SIG-M5 treated with dmso at 0.1 percent for 504 hours (cell line): ENCODE measurements at regions not wholly inside any gene's neighbourhood (a gene's known extent, or its start where the extent isn't known, plus 50 kb on each side); places are given as distances from the start of the nearest gene placed in this dataset.

Experiments used
- DNase-seq: peaks from one replicate; lab custom pipeline; 2025; ENCODE audit not compliant: unreplicated experiment; lab: John Stamatoyannopoulos, UW

GRCh38 chr5:118778941-118779340, 209.4 kb downstream of the DTWD2 start:
- DNase-seq = no peak

DNA sequence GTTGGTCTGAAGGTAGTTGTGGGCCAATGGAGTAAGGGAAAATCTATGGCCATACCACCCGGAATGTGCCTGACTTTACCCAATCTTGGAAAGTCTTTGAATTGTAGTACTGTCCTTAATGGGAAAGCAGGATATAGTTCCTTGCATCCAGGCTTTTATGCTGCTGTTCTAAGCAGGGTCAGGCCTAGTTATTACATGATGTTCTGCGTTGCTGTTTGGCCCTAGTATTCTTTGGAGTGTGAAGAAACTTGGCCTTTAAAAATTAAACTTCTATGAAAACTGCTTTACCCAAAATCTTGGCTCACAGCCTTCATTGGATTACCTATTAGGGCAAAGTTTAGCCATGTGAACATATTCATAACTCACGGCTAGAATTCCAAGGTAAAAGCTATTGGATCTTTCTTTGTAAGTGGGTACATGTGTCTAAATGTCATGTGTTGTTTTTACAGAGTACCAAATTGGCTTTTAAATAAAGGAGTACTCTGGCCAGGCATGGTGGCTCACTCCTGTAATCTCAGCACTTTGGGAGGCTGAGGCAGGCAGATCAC, 211.1 kb downstream of the DTWD2 start:
- no peak for DNase-seq

DNA sequence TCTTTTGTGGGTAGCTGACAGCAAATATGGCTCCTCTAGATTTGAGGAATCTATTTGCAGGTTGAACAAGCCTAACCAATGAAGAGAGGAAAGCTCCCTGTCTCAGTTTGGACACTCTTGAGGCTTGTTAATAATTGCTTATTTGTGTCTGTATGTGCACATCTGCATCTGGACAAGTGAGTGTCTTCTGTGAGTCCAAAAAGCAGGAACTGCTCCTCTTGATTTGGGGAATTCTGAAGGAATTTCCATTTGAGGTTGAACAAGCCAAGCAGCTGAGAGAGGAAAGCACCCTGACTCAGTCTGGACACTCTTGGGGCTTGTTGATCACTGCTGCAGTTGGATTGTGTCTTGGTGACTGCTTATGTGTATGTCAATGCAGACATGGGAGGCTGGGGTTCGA, 211.6 kb downstream of the DTWD2 start:
- no peak for DNase-seq

GRCh38 chr5:118775790-118776499, 212.4 kb downstream of the DTWD2 start:
- no peak for DNase-seq

DNA sequence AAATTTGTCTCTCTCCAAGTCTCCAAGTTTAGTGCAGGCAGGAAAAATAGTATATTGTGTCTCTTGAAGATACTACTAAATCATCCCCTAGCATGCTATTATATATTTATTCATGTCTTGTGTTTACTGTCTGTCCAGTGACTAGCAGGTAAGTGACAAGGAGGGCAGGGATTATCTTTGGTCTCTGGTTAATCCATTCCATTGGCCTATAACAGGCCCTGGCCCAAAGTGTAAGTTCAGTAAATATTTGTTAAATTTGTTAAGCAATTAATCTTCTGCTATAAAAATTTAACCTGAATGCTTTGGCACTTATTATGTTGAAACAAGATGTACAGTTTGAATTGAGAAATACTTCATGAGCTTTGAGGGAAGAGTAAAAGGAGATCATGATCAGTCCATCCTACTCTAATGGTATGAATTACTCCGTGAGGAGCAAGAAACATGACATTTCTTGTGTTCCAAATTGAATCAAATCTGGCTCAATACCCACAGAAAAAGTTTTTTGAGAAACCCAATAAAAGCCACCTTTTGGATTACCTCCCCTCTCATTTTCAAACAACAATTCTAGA, 219.7 kb downstream of the DTWD2 start:
- no peak for DNase-seq

GRCh38 chr5:118762291-118762690, 226.1 kb downstream of the DTWD2 start:
- no peak for DNase-seq

DNA sequence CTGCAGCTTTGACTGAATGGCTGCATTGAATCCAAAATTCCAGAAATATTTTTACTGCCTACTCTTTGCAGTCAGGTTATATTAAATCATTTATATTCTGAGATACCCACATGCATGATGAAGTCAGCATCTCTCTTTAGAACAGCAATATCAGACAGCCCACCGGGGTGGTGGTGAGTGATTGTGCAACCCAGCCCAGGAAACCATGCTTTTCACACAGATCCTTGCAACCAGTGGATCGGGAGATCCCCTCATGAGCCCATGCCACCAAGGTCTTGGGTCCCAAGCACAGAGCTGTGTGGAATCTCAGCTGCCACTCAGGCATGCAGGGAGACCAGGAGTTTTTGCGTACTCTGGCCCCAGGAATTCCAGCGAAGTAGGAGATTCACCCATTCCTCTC, 226.5 kb downstream of the DTWD2 start:
- DNase-seq = no peak

DNA sequence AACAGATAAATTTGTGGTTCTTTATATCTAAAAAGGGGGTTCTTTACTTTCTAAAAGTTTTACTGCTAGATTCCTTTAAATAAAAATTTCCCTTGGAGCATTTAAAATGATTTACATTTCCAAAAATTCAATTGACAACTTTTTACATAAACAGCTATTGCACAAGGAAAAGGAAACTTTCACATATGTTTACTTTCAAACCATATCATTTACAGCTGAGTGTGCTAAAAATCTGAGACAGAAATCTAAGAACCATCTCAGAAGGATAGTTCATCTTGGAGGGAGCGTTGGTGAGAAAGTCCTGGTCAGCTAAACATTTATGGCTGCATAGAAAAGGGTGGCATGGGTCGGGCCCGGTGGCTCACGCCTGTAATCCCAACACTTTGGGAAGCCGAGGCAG, 235.4 kb downstream of the DTWD2 start:
- no peak for DNase-seq

DNA sequence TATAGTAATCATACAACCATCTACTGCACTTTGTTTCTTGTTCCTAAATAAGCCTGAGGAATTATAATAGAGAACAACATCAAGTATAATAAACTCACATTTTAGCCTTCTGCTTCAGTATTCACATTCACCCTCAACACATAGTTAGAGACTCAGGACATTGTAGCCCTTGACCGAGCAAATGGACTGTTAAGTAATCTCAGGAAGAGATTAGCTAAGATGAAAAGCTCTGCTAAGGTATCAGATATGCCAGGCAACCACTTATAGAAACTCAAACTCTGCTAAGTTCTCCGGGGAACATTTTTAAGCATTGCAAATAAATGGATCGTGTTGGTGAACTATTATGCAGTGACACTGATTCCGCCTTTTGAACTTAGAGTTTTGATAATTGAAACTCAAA, 252.0 kb downstream of the DTWD2 start:
- DNase-seq = no peak

DNA sequence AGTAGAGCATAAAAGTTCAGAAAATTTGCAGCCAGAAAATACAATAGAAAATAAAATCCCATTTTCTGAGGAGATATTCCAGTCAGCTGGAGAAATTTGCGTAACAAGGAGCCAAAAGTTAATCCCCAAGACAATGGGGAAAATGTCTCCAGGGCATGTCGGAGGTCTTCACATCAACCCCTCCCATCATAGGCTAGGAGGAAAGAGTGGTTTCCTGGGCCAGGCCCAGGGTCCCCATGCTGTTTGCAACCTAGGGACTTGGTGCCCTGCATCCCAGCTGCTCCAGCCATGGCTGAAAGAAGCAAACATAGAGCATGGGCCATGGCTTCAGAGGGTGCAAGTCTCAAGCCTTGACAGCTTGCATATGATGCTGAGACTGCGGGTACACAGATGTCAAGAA, 255.0 kb downstream of the DTWD2 start:
- no peak for DNase-seq

- no peak for DNase-seq
These were observed 260.2 kb downstream of the DTWD2 start for GRCh38 chr5:118728191-118728590.

- no peak for DNase-seq
These were observed 261.5 kb downstream of the DTWD2 start for GRCh38 chr5:118726891-118727290.

- no peak for DNase-seq
These were observed 265.4 kb downstream of the DTWD2 start for GRCh38 chr5:118723021-118723338.

DNA sequence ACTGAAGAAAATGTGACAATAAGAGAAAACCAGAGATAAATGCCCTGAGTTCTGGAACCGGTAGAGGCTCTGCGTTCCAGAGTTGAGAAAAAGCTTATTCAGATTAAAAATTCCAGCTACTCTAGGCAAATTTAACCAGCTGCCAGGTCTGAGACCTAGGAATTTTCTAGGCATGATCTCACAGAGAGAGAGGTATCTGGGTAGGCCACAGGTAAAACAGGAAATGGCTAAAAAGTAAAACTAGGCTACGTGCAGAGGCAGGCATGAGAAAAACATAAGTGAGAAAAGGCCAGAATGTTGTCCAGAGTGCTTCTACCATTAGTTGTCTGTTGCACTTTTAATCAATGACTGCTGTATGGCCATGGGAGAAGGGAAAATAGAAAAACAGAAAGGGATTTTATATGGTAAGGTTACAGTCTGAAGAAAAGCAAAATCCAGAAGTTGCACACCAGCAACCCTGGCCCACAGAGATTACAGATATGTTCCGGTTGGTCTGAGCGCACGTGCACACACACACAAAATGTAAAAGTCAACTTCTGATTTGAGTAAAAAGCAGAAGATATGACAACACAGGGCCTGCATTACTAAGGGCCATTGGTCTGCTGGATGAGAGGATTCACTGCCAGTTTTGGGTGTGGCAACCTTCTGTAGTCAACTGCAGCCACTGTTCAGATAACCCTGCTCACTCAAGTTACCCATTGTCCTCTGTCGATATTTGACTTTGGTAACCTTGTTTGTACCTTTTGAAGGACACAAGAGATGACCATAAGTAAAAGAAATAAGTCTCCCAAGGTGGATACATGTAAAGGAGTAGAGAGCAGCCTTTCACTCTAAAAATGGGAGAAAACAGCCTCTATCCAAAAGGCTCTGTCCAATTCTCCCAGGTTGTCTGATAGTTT, 266.0 kb downstream of the DTWD2 start:
- no peak for DNase-seq

GRCh38 chr5:118711727-118712126, 276.6 kb downstream of the DTWD2 start:
- no peak for DNase-seq

- DNase-seq = no peak
These were observed 282.2 kb downstream of the DTWD2 start for GRCh38 chr5:118705959-118706667.

DNA sequence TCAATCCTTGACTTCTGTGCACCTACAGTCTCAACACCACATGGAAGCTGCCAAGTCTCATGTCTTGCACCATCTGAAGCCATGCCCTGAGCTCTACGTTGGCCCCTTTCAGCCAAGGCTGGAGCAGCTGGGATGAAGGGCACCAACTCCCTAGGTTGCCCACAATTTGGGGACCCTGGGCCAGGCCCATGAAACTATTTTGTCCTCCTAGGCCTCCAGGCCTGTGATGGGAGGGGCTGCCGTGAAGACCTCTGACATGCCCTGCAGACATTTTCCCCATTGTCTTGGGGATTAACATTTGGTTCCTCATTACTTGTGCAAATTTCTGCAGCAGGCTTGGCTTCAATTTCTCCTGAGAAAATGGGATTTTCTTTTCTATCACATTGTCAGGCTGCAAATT, 285.1 kb downstream of the DTWD2 start:
- DNase-seq = no peak

DNA sequence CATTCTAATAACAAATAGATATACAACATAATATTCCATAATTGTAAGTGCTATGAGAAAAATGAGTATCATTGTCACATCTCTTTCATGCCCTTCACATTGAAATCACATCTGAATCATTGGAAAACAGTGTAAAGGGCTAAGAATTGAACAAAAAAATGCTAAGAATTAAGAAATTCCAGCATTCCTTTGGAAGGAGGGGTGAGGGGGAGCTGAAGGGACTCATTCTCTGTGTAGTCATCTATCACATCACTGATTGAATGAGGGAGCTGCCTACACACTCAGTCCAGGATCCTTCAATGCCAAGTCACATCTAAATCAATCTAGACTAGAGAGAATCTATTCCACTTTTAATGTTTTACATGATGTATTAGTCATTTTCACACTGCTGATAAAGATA, 286.6 kb downstream of the DTWD2 start:
- no peak for DNase-seq

DNA sequence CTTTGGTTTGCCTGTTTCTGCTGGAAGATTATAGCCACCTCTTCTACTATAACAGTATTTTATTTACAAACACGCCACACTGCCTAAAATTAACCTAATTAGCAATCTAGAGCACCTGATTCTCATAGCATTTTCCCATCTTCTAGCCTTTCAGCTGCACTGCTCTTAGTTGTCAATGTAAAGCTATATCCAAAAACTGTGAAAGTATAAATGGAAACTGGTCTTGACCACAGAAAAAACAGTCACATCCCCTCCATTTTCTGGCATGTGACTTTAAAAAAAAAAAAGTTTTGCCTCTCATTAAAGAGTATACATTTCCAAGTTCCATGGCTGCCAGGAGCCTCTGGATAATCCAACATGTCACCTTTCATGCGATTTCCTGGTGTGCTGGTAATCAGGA, 287.8 kb downstream of the DTWD2 start:
- no peak for DNase-seq

- DNase-seq = no peak
These were observed 289.6 kb downstream of the DTWD2 start for GRCh38 chr5:118698774-118699173.

GRCh38 chr5:118696076-118696475, 292.3 kb downstream of the DTWD2 start:
- DNase-seq = no peak
